RCC 7860 (cell line): ENCODE measurements at regions not wholly inside any gene's neighbourhood (a gene's known extent, or its start where the extent isn't known, plus 50 kb on each side); places are given as distances from the start of the nearest gene placed in this dataset.
A peak's percentile ranks its signal among the peaks of the same experiment; 100 is the strongest.

Experiments
- DNase-seq: peaks from one replicate; pipeline ENCODE4 v3.0.0-alpha.2; 2015; ENCODE audit warnings: low spot score
- FAIRE-seq: peaks from 2 replicates; lab custom pipeline; 2012; peaks lifted over from hg19 to GRCh38; lab: Jason Lieb, UNC

GRCh38 chr2:217263756-217264155, 403.9 kb upstream of the TNP1 start:
- FAIRE-seq (no peak), DNase-seq (no peak)

- no peak for FAIRE-seq
- DNase-seq = no peak
Measured at GRCh38 chr2:217262911-217263310, 403.0 kb upstream of the TNP1 start.

GRCh38 chr2:217261452-217261851, 401.6 kb upstream of the TNP1 start:
- FAIRE-seq (peak; percentile 97), DNase-seq (peak; percentile 88)

GRCh38 chr2:217260441-217261115, 400.7 kb upstream of the TNP1 start:
- FAIRE-seq (no peak), DNase-seq (no peak)

- no peak for FAIRE-seq
Measured at GRCh38 chr2:217258170-217258569, 398.3 kb upstream of the TNP1 start.

GRCh38 chr2:217256251-217256650, 396.4 kb upstream of the TNP1 start:
- DNase-seq = no peak
- FAIRE-seq = no peak

More at GRCh38 chr2:217258170-217258569, 398.3 kb upstream of the TNP1 start:
- DNase-seq = no peak

- FAIRE-seq (no peak), DNase-seq (no peak)
Measured at GRCh38 chr2:217254111-217254510, 394.2 kb upstream of the TNP1 start.

GRCh38 chr2:217252181-217252580, 392.3 kb upstream of the TNP1 start:
- DNase-seq (no peak), FAIRE-seq (no peak)

GRCh38 chr2:217250013-217250524, 390.2 kb upstream of the TNP1 start:
- DNase-seq = no peak
- no peak for FAIRE-seq

GRCh38 chr2:217249121-217250012, 389.5 kb upstream of the TNP1 start:
- DNase-seq = no peak
- FAIRE-seq = no peak

GRCh38 chr2:217248312-217248935, 388.6 kb upstream of the TNP1 start:
- DNase-seq (no peak), FAIRE-seq (no peak)

GRCh38 chr2:217247476-217247875, 387.6 kb upstream of the TNP1 start:
- no peak for FAIRE-seq
- DNase-seq = no peak

GRCh38 chr2:217246108-217246507, 386.2 kb upstream of the TNP1 start:
- FAIRE-seq (no peak), DNase-seq (no peak)

GRCh38 chr2:217244815-217245214, 385.0 kb upstream of the TNP1 start:
- FAIRE-seq = no peak

GRCh38 chr2:217242947-217243346, 383.1 kb upstream of the TNP1 start:
- DNase-seq (no peak), FAIRE-seq (no peak)

More at GRCh38 chr2:217244815-217245214, 385.0 kb upstream of the TNP1 start:
- DNase-seq = no peak

GRCh38 chr2:217231724-217232123, 371.9 kb upstream of the TNP1 start:
- FAIRE-seq = no peak
- DNase-seq = no peak

GRCh38 chr2:217231212-217231611, 371.3 kb upstream of the TNP1 start:
- FAIRE-seq = no peak
- DNase-seq = no peak

GRCh38 chr2:217228732-217229131, 368.9 kb upstream of the TNP1 start:
- no peak for DNase-seq
- FAIRE-seq = no peak

- FAIRE-seq (no peak), DNase-seq (no peak)
Measured at GRCh38 chr2:217227794-217228193, 367.9 kb upstream of the TNP1 start.

- DNase-seq (no peak), FAIRE-seq (no peak)
Measured at GRCh38 chr2:217225596-217225995, 365.7 kb upstream of the TNP1 start.

GRCh38 chr2:217223222-217223930, 363.5 kb upstream of the TNP1 start:
- peak; percentile 96 for DNase-seq
- FAIRE-seq = peak; percentile 89
